ENCODE measurements at regions not wholly inside any gene's neighbourhood (a gene's known extent, or its start where the extent isn't known, plus 50 kb on each side); places are given as distances from the start of the nearest gene placed in this dataset.

DNA sequence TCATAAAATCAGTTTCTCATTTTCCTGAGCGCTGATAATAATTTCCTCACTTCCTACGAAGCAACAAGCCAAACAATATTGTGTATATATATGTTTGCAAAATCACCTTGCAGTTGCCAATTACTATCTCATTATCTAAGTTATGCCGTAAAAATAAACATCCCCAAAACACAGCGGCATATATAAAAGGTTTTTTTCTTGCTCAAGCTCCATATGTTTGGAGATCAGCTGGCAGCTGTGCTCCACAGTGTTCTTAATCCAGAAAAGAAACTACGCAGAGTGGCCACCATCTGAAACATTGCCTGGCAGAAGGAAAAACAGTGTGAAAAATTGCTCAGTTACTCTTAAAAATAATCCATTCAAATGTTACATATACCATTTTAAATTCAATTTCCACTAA lies 951.4 kb downstream of the PLOD2 start:
- WGBS, 2 donors, result 57 to 68% methylated on average over 5 of the region's 5 CpGs
- ATAC-seq, result no peak
- no peak for TF ChIP-seq POLR2A (IDR thresholded peaks at IDR 0.05)

DNA sequence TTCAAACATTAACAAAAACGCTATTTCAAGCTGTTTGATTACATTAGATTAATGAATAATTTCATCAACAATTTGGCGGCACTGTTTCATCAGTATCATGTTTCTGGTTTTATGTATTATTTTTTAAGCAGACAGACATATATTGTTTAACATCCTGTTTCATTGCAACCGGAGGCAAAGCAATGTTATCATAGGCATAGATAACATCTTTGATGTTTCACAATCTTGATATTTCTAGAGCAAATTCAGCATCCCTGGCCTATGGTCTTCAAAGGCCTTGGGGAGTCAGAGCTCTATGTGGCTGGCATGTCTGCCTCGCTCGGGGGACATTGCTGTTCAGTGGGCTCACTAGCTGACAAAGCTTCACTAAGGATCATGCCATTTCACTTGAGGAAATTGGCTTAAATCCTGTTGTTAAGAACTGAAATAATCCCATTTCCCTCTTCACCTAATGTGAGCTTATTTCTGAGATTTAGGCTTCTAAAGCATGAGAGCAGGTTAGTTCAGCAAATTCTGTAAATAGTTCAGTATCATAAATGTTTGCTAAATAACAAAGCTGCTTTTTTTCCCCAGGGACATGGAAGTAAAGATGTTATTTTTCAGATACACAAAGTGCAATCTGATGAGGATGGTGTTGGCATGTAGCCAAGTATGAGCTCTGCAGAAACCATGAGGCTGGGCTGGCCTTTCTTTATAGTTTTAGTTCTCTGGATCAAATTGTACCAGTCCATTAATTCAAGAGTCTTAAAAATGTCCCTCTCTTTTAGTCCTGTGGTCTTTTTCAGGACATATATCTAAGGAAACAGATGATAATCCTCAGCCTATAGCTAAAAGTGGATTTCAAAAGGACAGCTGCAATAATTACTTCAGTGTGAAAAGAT lies 941.4 kb downstream of the PLOD2 start:
- Histone ChIP-seq H3K27ac (no peak overlapping the region), H3K36me3 (replicated peaks in 1 of 2; ENCODE audit: insufficient read depth in 1 of 2, low read depth in 2 of 2) (no peaks in the 10 kb centered on the region), H3K4me1 (no peaks in the 10 kb centered on the region), H3K4me3 (no peak overlapping the region), H3K9me3 (no peaks in the 10 kb centered on the region), H3K27me3 (no peaks in the 10 kb centered on the region)
- TF ChIP-seq POLR2A (IDR thresholded peaks at IDR 0.05), result no peak
- TF ChIP-seq, protein P1, sequence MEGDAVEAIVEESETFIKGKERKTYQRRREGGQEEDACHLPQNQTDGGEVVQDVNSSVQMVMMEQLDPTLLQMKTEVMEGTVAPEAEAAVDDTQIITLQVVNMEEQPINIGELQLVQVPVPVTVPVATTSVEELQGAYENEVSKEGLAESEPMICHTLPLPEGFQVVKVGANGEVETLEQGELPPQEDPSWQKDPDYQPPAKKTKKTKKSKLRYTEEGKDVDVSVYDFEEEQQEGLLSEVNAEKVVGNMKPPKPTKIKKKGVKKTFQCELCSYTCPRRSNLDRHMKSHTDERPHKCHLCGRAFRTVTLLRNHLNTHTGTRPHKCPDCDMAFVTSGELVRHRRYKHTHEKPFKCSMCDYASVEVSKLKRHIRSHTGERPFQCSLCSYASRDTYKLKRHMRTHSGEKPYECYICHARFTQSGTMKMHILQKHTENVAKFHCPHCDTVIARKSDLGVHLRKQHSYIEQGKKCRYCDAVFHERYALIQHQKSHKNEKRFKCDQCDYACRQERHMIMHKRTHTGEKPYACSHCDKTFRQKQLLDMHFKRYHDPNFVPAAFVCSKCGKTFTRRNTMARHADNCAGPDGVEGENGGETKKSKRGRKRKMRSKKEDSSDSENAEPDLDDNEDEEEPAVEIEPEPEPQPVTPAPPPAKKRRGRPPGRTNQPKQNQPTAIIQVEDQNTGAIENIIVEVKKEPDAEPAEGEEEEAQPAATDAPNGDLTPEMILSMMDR (IDR thresholded peaks at IDR 0.05), result no peak
- no peak for ATAC-seq
- 40 to 44% methylated on average over 5 of the region's 5 CpGs for WGBS, 2 donors
- no peak for DNase-seq
- intact Hi-C loops (cut with DNase I), result no loop called here

More for the DNA sequence above, 951.4 kb downstream of the PLOD2 start:
- Histone ChIP-seq H3K27me3 (no peaks in the 10 kb centered on the region), H3K4me3 (no peak overlapping the region), H3K27ac (no peak overlapping the region), H3K36me3 (replicated peaks in 1 of 2; ENCODE audit: insufficient read depth in 1 of 2, low read depth in 2 of 2) (no peaks in the 10 kb centered on the region), H3K4me1 (no peaks in the 10 kb centered on the region), H3K9me3 (no peaks in the 10 kb centered on the region)
- no peak for DNase-seq
- intact Hi-C loops (cut with DNase I), result no loop called here

DNA sequence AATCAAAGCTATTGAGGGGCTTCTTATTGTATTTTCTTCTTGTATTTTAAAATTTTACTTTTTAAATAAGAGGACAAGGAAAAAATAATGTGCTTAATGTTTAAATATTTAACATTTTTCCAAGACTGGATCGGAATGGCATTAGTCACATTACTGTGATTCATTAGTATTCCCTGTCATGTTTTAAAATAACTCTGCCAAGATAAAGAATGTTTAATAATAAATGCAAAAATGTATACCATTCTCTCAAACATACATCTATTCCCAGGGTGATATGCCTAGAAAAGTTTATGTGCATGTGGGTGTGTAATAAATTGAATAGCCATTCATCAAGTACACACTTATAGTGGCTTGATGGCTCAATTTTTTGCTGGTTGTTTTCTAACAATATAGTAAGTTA lies 936.1 kb downstream of the PLOD2 start:
- no peak for DNase-seq
- intact Hi-C loops (cut with DNase I), result no loop called here
- ATAC-seq, result no peak
- Histone ChIP-seq H3K27me3 (no peaks in the 10 kb centered on the region), H3K27ac (no peak overlapping the region), H3K9me3 (no peaks in the 10 kb centered on the region), H3K36me3 (replicated peaks in 1 of 2; ENCODE audit: insufficient read depth in 1 of 2, low read depth in 2 of 2) (no peaks in the 10 kb centered on the region), H3K4me3 (no peak overlapping the region), H3K4me1 (no peaks in the 10 kb centered on the region)
- 56 to 69% methylated on average over 1 of the region's 1 CpG for WGBS, 2 donors
- TF ChIP-seq POLR2A (IDR thresholded peaks at IDR 0.05), result no peak

DNA sequence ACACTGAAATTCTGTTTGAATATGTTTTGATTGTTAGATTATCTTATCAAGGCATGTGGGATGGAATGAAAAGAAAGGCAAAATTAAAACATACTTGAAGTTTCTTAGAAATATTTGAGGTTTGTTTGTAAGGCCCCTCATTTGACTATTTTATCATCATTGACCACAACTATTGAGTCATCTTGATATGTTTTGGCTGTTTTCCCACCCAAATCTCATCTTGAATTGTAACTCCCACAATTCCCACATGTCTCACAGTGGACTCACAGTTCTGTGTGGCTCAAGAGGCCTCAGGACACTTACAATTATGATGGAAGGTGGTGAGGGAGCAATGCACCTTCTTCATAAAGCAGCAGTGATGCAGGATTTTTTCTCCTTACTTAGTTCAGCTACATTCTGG lies 917.1 kb downstream of the PLOD2 start:
- no peak for ATAC-seq
- no peak for DNase-seq
- no peaks in the 10 kb centered on the region for H3K36me3 ChIP-seq (replicated peaks in 1 of 2; ENCODE audit: insufficient read depth in 1 of 2, low read depth in 2 of 2)
- TF ChIP-seq, protein P1 (IDR thresholded peaks at IDR 0.05), result no peak
- no peak for TF ChIP-seq POLR2A (IDR thresholded peaks at IDR 0.05)
- intact Hi-C loops (cut with DNase I), result no loop called here
- H3K4me3 ChIP-seq, result no peak overlapping the region
- no peaks in the 10 kb centered on the region for H3K9me3 ChIP-seq
- no peaks in the 10 kb centered on the region for H3K4me1 ChIP-seq
- no peaks in the 10 kb centered on the region for H3K27me3 ChIP-seq
- H3K27ac ChIP-seq, result no peak overlapping the region

DNA sequence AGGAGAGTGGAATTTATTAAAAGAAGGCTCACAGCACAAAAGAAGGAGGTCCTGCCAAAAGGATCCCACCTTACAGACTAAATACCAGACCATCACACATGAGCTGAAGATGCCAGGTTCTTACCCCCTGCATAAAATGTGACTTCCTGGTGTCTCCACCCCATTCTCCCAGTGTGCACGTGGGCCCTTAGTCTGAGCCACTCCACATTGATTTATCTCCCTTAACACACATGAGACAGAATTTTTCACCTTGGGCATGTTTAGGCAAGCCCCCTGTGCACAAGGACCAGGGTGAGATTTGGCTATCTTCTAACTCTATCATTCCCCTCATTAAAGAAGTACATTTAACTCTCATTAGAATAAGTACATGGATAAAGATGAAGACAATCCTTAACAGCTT lies 916.7 kb downstream of the PLOD2 start:
- no peak overlapping the region for H3K4me3 ChIP-seq
- intact Hi-C loops (cut with DNase I), result no loop called here
- no peak for TF ChIP-seq POLR2A (IDR thresholded peaks at IDR 0.05)
- TF ChIP-seq, protein P1 (IDR thresholded peaks at IDR 0.05), result no peak
- no peaks in the 10 kb centered on the region for H3K27me3 ChIP-seq
- ATAC-seq (no peak), DNase-seq (no peak)
- H3K36me3 ChIP-seq (replicated peaks in 1 of 2; ENCODE audit: insufficient read depth in 1 of 2, low read depth in 2 of 2), result no peaks in the 10 kb centered on the region
- no peak overlapping the region for H3K27ac ChIP-seq
- 50 to 62% methylated on average over 1 of the region's 1 CpG for WGBS, 2 donors
- no peaks in the 10 kb centered on the region for H3K9me3 ChIP-seq
- H3K4me1 ChIP-seq, result no peaks in the 10 kb centered on the region

DNA sequence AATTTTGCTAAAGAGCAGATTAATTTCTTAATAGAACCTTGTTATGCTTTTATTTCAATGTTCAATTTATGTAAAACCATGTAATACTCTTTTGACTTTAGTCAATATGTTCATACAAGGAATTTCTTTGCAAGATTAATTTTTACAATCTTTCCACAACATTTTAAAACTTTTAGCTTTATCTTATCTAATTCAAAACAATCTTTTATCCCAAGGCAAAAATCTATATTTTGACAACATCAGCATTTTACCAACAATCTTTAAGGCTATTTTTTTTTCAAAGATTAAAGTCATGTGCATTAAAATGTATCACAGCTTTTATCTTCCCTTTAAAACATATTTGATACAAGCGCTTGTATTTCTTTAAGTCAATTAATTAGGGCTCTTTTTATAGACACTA lies 914.7 kb downstream of the PLOD2 start:
- Histone ChIP-seq H3K27me3 (no peaks in the 10 kb centered on the region), H3K9me3 (peaks cover 0 to 4% (median 0%) of the 10 kb centered on the region in 3 donors), H3K4me1 (no peaks in the 10 kb centered on the region), H3K36me3 (replicated peaks in 1 of 2; ENCODE audit: insufficient read depth in 1 of 2, low read depth in 2 of 2) (no peaks in the 10 kb centered on the region), H3K4me3 (no peak overlapping the region), H3K27ac (no peak overlapping the region)
- DNase-seq (no peak), ATAC-seq (no peak)
- intact Hi-C loops (cut with DNase I), result no loop called here
- TF ChIP-seq POLR2A (IDR thresholded peaks at IDR 0.05), result no peak
- 67 to 88% methylated on average over 1 of the region's 1 CpG for WGBS, 2 donors

Data from body of pancreas (tissue), 4 donors.